ENCODE measurements at regions not wholly inside any gene's neighbourhood (a gene's known extent, or its start where the extent isn't known, plus 50 kb on each side); places are given as distances from the start of the nearest gene placed in this dataset.

GRCh38 chr13:31610270-31610998 is 128.9 kb upstream of the RXFP2 start:
- Histone ChIP-seq H3F3A (ENCODE audit: insufficient read depth) (no peaks in the 10 kb centered on the region), H3K9ac (no peak overlapping the region), H3K4me3 (no peak overlapping the region), H2AFZ (no peak overlapping the region), H3K27ac (no peak overlapping the region), H3K79me2 (ENCODE audit: insufficient read depth) (no peaks in the 10 kb centered on the region), H3K9me3 (ENCODE audit: low read depth) (no peaks in the 10 kb centered on the region), H3K27me3 (replicated peaks; ENCODE audit: insufficient read depth) (no peaks in the 10 kb centered on the region), H3K4me2 (ENCODE audit: unreplicated experiment) (no peak overlapping the region), H4K20me1 (ENCODE audit: insufficient read depth) (no peaks in the 10 kb centered on the region), H3K4me1 (ENCODE audit: insufficient read depth) (no peaks in the 10 kb centered on the region), H3K9me2 (ENCODE audit: insufficient read depth) (no peaks in the 10 kb centered on the region), H3K36me3 (ENCODE audit: low read depth) (no peaks in the 10 kb centered on the region)
- in situ Hi-C loops (cut with MboI) = no loop called here
- 89 to 90% methylated on average over 7 of the region's 7 CpGs for WGBS, 2 experiments (ENCODE audit: low coverage in 1 of 2, low lambda C conversion rate in 2 of 2, missing lambda C conversion rate in 2 of 2)
- TF ChIP-seq EZH2 (IDR thresholded peaks at IDR 0.05; ENCODE audit: insufficient read depth, poor library complexity, severe bottlenecking) (no peak), EZH2phosphoT487 (IDR thresholded peaks at IDR 0.05; ENCODE audit: insufficient read depth, low read depth) (no peak)
- DNase-seq = no peak

- no peaks in the 10 kb centered on the region for H3K4me1 ChIP-seq (ENCODE audit: insufficient read depth)
- no peaks in the 10 kb centered on the region for H4K20me1 ChIP-seq (ENCODE audit: insufficient read depth)
- TF ChIP-seq EZH2 (IDR thresholded peaks at IDR 0.05; ENCODE audit: insufficient read depth, poor library complexity, severe bottlenecking) = no peak
- TF ChIP-seq EZH2phosphoT487 (IDR thresholded peaks at IDR 0.05; ENCODE audit: insufficient read depth, low read depth) = no peak
- H3K4me3 ChIP-seq = no peak overlapping the region
- no peak overlapping the region for H2AFZ ChIP-seq
- no peak for DNase-seq
- WGBS, 2 experiments (ENCODE audit: low coverage in 1 of 2, low lambda C conversion rate in 2 of 2, missing lambda C conversion rate in 2 of 2) = 66 to 71% methylated on average over 3 of the region's 3 CpGs
- H3K36me3 ChIP-seq (ENCODE audit: low read depth) = no peaks in the 10 kb centered on the region
- no peaks in the 10 kb centered on the region for H3K9me2 ChIP-seq (ENCODE audit: insufficient read depth)
- in situ Hi-C loops (cut with MboI) = no loop called here
- H3K27ac ChIP-seq = no peak overlapping the region
- H3K4me2 ChIP-seq (ENCODE audit: unreplicated experiment) = no peak overlapping the region
- H3K9me3 ChIP-seq (ENCODE audit: low read depth) = no peaks in the 10 kb centered on the region
- H3K9ac ChIP-seq = no peak overlapping the region
- H3K27me3 ChIP-seq (replicated peaks; ENCODE audit: insufficient read depth) = no peaks in the 10 kb centered on the region
- no peaks in the 10 kb centered on the region for H3F3A ChIP-seq (ENCODE audit: insufficient read depth)
- no peaks in the 10 kb centered on the region for H3K79me2 ChIP-seq (ENCODE audit: insufficient read depth)
Observed at GRCh38 chr13:31611214-31611613, 128.1 kb upstream of the RXFP2 start.

- H3F3A ChIP-seq (ENCODE audit: insufficient read depth) = no peaks in the 10 kb centered on the region
- H3K4me3 ChIP-seq = no peak overlapping the region
- H3K27ac ChIP-seq = no peak overlapping the region
- TF ChIP-seq EZH2phosphoT487 (IDR thresholded peaks at IDR 0.05; ENCODE audit: insufficient read depth, low read depth) (no peak), EZH2 (IDR thresholded peaks at IDR 0.05; ENCODE audit: insufficient read depth, poor library complexity, severe bottlenecking) (no peak)
- no peaks in the 10 kb centered on the region for H3K27me3 ChIP-seq (replicated peaks; ENCODE audit: insufficient read depth)
- H3K9ac ChIP-seq = no peak overlapping the region
- H3K4me2 ChIP-seq (ENCODE audit: unreplicated experiment) = no peak overlapping the region
- in situ Hi-C loops (cut with MboI) = no loop called here
- no peaks in the 10 kb centered on the region for H4K20me1 ChIP-seq (ENCODE audit: insufficient read depth)
- no peaks in the 10 kb centered on the region for H3K9me2 ChIP-seq (ENCODE audit: insufficient read depth)
- no peaks in the 10 kb centered on the region for H3K9me3 ChIP-seq (ENCODE audit: low read depth)
- H2AFZ ChIP-seq = no peak overlapping the region
- no peak for DNase-seq
- no peaks in the 10 kb centered on the region for H3K79me2 ChIP-seq (ENCODE audit: insufficient read depth)
- no peaks in the 10 kb centered on the region for H3K36me3 ChIP-seq (ENCODE audit: low read depth)
- H3K4me1 ChIP-seq (ENCODE audit: insufficient read depth) = no peaks in the 10 kb centered on the region
- 87 to 88% methylated on average over 3 of the region's 3 CpGs for WGBS, 2 experiments (ENCODE audit: low coverage in 1 of 2, low lambda C conversion rate in 2 of 2, missing lambda C conversion rate in 2 of 2)
Observed at GRCh38 chr13:31614073-31614472, 125.3 kb upstream of the RXFP2 start.

GRCh38 chr13:31614704-31615103 is 124.6 kb upstream of the RXFP2 start:
- Histone ChIP-seq H2AFZ (no peak overlapping the region), H4K20me1 (ENCODE audit: insufficient read depth) (no peaks in the 10 kb centered on the region), H3K4me2 (ENCODE audit: unreplicated experiment) (no peak overlapping the region), H3K4me3 (no peak overlapping the region), H3K36me3 (ENCODE audit: low read depth) (no peaks in the 10 kb centered on the region), H3K27ac (no peak overlapping the region), H3K9ac (no peak overlapping the region), H3F3A (ENCODE audit: insufficient read depth) (no peaks in the 10 kb centered on the region), H3K79me2 (ENCODE audit: insufficient read depth) (no peaks in the 10 kb centered on the region), H3K9me2 (ENCODE audit: insufficient read depth) (no peaks in the 10 kb centered on the region), H3K4me1 (ENCODE audit: insufficient read depth) (no peaks in the 10 kb centered on the region), H3K27me3 (replicated peaks; ENCODE audit: insufficient read depth) (no peaks in the 10 kb centered on the region), H3K9me3 (ENCODE audit: low read depth) (no peaks in the 10 kb centered on the region)
- in situ Hi-C loops (cut with MboI) = no loop called here
- WGBS, 2 experiments (ENCODE audit: low coverage in 1 of 2, low lambda C conversion rate in 2 of 2, missing lambda C conversion rate in 2 of 2) = 86 to 100% methylated on average over 1 of the region's 1 CpG
- DNase-seq = no peak
- no peak for TF ChIP-seq EZH2phosphoT487 (IDR thresholded peaks at IDR 0.05; ENCODE audit: insufficient read depth, low read depth)
- TF ChIP-seq EZH2 (IDR thresholded peaks at IDR 0.05; ENCODE audit: insufficient read depth, poor library complexity, severe bottlenecking) = no peak

Measured in GM23248 (cell line).